IPS-18a (cell line): ENCODE measurements at regions not wholly inside any gene's neighbourhood (a gene's known extent, or its start where the extent isn't known, plus 50 kb on each side); places are given as distances from the start of the nearest gene placed in this dataset.
"Not testable (repeated sequence)": the region's sequence is repeated elsewhere in the genome, so short reads cannot be mapped to it uniquely, and the experiment has no call there.

Experiments
- H3K27ac ChIP-seq: one replicate; pipeline ENCODE4 v1.5.1; 2013; ENCODE audit warnings: low read length
- H3K27me3 ChIP-seq: one replicate; pipeline ENCODE4 v1.6.1; 2013; ENCODE audit warnings: mild to moderate bottlenecking, low read length; ENCODE audit not compliant: control insufficient read depth, insufficient read depth
- H3K36me3 ChIP-seq: one replicate; pipeline ENCODE4 v1.6.1; 2013; ENCODE audit warnings: low read depth, low read length; ENCODE audit not compliant: control insufficient read depth
- H3K4me1 ChIP-seq: one replicate; pipeline ENCODE4 v1.6.1; 2013; ENCODE audit warnings: low read depth, low read length; ENCODE audit not compliant: control insufficient read depth
- H3K4me3 ChIP-seq: one replicate; pipeline ENCODE4 v1.5.1; 2013; ENCODE audit warnings: low read length
- H3K9ac ChIP-seq: one replicate; pipeline ENCODE4 v1.6.1; 2013; ENCODE audit warnings: mild to moderate bottlenecking, low read length, moderate library complexity
- H3K9me3 ChIP-seq: one replicate; pipeline ENCODE4 v1.6.1; 2013; ENCODE audit warnings: low read depth, low read length; ENCODE audit not compliant: control insufficient read depth

DNA sequence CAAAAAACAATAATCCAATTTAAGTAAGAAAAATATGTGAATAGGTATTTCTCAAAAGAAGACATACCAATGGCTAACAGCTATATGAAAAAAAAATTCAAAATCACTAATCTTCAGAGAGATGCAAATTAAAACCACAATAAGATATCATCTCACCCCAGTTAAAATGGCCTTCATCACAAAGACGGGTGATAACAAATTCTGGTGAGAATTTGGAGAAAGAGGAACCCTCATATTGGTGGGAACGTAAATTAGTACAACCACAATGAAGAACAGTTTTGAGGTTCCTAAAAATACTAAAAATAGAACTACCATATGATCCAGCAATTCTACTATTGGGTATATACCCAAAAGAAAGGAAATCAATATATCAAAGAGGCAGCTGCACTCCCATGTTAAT, 94.3 kb downstream of the TMEM167A start:
- Histone ChIP-seq H3K36me3 (no peaks in the 10 kb centered on the region), H3K9ac (no peak overlapping the region), H3K27me3 (no peaks in the 10 kb centered on the region), H3K4me3 (no peak overlapping the region), H3K27ac (no peak overlapping the region), H3K9me3 (no peaks in the 10 kb centered on the region), H3K4me1 (peaks cover 20% of the 10 kb centered on the region)

DNA sequence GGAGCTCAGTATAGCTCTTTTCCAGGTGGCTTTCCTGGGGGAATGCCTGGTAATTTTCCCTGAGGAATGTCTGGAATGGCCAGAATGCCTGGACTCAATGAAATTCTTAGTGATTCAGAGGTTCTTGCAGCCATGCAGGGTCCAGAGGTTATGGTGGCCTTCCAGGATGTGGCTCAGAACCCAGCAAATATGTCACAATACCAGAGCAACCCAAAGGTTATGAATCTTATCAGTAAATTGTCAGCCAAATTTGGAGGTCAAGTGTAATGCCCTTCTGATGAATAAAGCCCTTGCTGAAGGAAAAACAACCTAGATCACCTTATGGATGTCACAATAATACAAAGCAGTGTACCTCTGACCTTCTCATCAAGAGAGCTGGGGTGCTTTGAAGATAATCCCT, 100.3 kb downstream of the TMEM167A start:
- not testable (repeated sequence) for H3K4me3 ChIP-seq, H3K27ac ChIP-seq, H3K9ac ChIP-seq, H3K36me3 ChIP-seq, H3K9me3 ChIP-seq, H3K4me1 ChIP-seq, H3K27me3 ChIP-seq

DNA sequence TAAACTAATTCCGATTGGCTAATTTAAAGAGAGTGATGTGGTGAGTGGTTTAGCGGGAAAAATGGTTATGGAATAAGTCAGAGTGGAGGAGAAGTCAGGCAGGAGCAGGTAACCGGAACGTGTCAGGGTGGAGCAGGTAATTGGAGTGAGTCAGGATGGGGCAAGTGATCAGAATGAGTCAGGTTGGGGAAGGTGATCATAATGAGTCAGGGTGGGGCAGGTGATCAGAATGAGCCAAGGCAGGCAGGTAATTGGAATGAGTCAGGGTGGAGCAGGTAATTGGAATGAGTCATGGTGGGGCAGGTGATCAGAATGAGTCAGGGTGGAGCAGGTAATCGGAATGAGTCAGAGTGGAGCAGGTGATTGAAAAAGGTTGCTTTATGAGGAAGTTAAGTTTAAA, 101.4 kb downstream of the TMEM167A start:
- no peak overlapping the region for H3K9ac ChIP-seq
- no peaks in the 10 kb centered on the region for H3K27me3 ChIP-seq
- H3K36me3 ChIP-seq: no peaks in the 10 kb centered on the region
- no peak overlapping the region for H3K27ac ChIP-seq
- H3K4me1 ChIP-seq: peaks cover 7% of the 10 kb centered on the region
- H3K9me3 ChIP-seq: no peaks in the 10 kb centered on the region
- H3K4me3 ChIP-seq: no peak overlapping the region

DNA sequence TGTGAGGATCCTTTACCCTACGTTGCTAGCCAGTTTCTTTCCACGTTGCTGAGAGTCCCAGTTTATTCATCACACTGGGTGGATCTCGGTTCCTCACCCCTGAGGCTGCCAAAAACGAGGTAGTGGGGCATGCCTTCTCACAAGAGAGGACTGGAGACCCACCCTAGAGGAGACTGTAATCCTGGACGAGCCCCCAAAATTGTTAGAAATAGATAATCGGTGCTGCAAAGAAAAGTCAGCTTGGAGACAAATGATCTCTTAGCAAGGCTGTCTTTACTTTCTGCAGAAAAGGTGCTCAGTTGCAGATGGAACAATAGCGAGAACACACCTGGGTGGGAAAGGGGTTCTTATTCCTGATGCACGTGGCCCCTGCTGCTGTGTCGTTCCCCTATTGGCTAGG, 101.8 kb downstream of the TMEM167A start:
- peaks cover 7% of the 10 kb centered on the region for H3K4me1 ChIP-seq
- H3K9me3 ChIP-seq: no peaks in the 10 kb centered on the region
- H3K27ac ChIP-seq: no peak overlapping the region
- no peaks in the 10 kb centered on the region for H3K27me3 ChIP-seq
- no peaks in the 10 kb centered on the region for H3K36me3 ChIP-seq
- H3K4me3 ChIP-seq: no peak overlapping the region
- H3K9ac ChIP-seq: no peak overlapping the region

DNA sequence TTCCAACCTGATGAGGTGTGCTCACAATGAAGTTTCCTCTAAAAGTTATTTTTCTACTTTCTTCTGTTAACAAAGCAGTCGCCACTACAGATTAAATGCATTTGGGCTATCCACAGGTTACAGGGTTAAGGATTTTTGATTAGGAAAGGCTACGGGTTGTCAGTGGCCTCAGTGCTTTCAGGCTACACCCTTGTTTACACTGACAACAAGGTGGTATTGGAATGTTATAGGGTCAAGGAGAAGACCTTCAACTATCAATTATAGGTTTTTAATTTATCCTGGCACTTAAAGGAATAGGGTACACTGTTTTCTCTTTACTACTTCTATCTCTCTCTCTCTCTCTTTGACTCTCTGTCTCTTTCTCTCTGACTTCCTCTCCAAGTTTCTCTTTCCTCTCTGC, 102.8 kb downstream of the TMEM167A start:
- H3K27ac ChIP-seq, H3K4me3 ChIP-seq, H3K4me1 ChIP-seq, H3K27me3 ChIP-seq, H3K36me3 ChIP-seq, H3K9me3 ChIP-seq, H3K9ac ChIP-seq: not testable (repeated sequence)

DNA sequence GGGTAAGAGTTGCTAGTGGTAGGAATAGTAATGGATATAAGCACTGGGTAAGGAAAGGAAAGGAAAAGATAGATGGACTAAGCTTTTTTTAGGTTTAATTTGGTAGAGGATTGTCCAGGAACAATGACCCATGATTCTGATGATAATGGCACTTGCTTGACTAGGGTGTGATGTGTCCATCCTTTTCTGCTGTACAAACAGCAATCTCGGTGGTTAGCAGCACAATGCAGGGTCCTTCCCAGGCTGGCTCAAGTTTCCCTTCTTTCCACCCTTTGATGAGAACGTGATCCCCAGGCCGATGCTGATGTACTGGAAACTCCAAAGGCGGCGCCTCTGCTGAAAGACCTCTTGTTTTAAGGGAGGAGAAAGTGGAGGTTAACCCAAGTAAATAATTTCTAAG, 105.3 kb downstream of the TMEM167A start:
- Histone ChIP-seq H3K9me3 (no peaks in the 10 kb centered on the region), H3K27me3 (no peaks in the 10 kb centered on the region), H3K4me3 (no peak overlapping the region), H3K27ac (no peak overlapping the region), H3K4me1 (peaks cover 16% of the 10 kb centered on the region), H3K9ac (no peak overlapping the region), H3K36me3 (no peaks in the 10 kb centered on the region)

DNA sequence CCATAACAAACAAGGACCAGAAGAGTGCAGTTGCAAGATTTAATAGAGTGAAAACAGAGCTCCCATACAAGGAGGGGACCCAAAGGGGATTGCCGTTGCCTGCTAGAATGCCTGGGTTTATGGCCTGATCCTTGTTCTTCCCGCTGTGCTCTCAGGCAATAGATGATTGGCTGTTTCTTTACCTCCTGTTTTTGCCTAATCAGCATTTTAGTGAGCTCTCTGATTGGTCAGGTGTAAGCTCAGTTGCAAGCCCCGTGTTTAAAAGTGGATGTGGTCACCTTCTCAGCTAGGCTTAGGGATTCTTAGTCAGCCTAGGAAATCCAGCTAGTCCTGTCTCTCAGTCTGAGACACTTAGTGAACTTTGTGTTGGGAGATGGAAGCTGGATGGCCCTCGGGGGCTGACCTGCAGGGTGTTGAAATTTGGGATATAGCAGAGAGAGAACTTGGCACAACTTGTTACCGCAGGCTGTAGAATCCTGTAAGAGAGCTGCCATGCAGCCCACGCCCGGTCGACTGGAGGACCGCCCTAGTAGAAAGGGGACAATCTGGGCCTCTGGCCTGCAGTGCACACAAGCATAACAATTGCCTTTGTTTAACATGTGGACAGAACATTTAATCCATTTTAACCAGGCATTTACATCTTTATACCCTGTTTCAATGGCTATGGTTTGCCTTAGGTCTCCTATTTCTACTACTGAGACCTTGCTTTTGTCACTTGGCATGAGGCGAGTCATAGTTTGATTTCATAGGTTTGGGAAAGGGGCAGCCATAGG, 106.0 kb downstream of the TMEM167A start:
- not testable (repeated sequence) for H3K36me3 ChIP-seq, H3K27me3 ChIP-seq, H3K9me3 ChIP-seq, H3K9ac ChIP-seq, H3K27ac ChIP-seq, H3K4me3 ChIP-seq
- H3K4me1 ChIP-seq: peaks cover 22% of the 10 kb centered on the region

DNA sequence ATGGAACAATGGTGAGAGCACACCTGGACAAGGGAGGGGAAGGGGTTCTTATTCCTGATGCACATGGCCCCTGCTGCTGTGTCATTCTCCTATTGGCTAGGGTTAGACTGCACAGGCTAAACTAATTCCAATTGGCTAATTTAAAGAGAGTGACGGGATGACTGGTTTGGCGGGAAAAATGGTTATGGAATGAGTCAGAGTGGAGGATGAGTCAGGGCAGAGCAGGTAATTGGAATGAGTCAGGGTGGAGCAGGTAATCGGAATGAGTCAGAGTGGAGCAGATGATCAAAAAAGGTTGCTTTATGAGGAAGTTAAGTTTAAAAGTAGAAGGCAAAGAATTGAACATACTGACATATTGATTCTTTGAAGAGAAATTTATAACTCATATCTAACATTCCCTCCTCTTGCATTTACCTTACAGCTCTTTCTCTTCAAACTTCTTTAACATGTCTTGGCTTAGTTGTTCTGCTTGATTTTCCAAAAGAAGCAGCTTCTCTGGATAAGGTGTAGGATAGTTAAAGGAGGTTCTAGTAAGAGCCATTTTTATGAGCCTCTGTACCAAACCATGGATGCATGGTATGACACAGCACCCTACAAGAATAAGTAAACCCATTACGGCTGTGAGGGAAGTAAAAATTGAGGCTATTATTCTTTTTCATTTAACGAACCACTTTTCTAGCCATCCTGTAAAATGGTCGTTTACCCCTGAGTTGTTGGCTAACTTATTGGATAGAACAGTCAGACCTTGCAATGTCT, 107.8 kb downstream of the TMEM167A start:
- not testable (repeated sequence) for H3K27me3 ChIP-seq, H3K4me3 ChIP-seq, H3K9me3 ChIP-seq, H3K9ac ChIP-seq, H3K36me3 ChIP-seq, H3K27ac ChIP-seq
- peaks cover 23% of the 10 kb centered on the region for H3K4me1 ChIP-seq

DNA sequence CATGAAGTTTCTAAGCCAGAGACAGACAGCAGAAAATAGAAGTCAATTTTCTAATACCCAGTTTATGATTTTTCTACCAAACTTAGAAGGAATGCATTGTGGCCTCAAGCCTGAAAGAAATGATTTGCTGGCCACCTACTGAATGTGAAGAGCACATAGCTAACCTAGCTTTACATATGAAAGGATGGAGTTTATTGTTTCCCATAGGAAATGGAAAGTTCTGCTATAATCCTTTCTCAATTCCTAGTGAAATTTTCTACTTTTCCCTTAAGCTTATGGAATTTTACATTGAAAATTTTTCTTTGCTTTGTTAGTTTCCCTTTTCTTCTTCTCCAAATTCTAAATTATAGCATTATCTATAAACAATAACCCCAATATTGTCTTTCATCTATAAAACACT, 110.1 kb downstream of the TMEM167A start:
- Histone ChIP-seq H3K36me3 (no peaks in the 10 kb centered on the region), H3K27ac (no peak overlapping the region), H3K4me1 (peaks cover 21% of the 10 kb centered on the region), H3K4me3 (no peak overlapping the region), H3K9ac (no peak overlapping the region), H3K9me3 (no peaks in the 10 kb centered on the region), H3K27me3 (no peaks in the 10 kb centered on the region)

DNA sequence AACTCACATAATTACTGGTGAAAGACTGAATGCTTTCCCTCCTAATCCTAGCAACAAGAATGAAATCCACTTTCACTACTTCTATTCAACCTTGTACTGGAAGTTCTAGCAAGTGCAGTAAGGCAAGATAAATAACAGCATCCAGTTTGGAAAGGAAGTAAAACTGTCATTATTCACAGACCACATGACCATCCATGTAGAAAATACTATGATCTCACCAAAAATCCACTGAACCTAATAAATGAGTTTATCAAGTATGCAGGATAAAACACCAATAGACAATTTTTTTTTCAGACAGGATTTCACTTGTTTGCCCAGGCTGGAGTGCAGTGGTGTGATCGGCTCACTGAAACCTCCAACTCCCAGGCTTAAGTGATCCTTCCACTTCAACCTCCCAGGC, 117.7 kb downstream of the TMEM167A start:
- no peak overlapping the region for H3K4me3 ChIP-seq
- no peak overlapping the region for H3K27ac ChIP-seq
- no peaks in the 10 kb centered on the region for H3K27me3 ChIP-seq
- peaks cover 5% of the 10 kb centered on the region for H3K4me1 ChIP-seq
- H3K36me3 ChIP-seq: no peaks in the 10 kb centered on the region
- peaks cover 4% of the 10 kb centered on the region for H3K9me3 ChIP-seq
- H3K9ac ChIP-seq: no peak overlapping the region

DNA sequence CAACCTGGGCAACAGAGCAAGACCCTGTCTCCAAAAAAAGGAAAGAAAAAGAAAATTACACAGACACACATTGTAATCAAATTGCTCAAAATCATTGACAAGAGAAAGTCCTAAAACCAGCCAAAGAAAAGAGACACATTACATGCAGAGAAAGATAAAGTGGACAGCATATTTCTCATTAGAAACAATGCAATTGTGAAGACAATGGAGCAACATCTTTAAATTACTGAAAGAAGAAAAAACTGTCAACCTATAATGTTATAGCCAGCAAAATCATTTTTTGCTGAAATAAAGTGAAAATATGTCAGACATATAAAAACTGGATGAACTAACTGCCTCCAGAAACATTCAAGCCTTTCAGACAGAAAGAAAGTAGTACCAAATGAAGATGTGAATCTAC, 120.6 kb downstream of the TMEM167A start:
- Histone ChIP-seq H3K9ac (no peak overlapping the region), H3K9me3 (peaks cover 4% of the 10 kb centered on the region), H3K27ac (no peak overlapping the region), H3K36me3 (no peaks in the 10 kb centered on the region), H3K4me1 (no peaks in the 10 kb centered on the region), H3K27me3 (no peaks in the 10 kb centered on the region), H3K4me3 (no peak overlapping the region)

DNA sequence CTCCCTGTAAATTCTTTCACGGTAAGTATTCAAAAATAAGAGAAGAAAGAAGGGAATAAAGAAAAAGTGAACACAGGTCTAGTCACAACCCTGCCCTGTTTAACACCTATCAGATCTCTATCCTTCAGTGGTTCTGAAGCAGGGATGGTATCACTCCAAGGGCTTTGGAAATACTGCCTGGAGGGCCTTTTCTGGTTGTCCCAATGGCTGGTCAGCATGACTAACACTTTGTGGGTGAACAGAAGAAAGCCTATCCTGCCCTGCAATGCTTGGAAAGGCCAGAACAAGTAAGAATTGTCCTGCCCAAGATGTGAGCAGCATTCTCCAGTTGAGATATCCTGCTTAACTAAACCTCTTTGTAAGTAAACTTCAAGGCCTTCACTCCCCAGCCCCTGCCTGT, 124.9 kb downstream of the TMEM167A start:
- Histone ChIP-seq H3K36me3 (no peaks in the 10 kb centered on the region), H3K27ac (no peak overlapping the region), H3K9ac (no peak overlapping the region), H3K27me3 (no peaks in the 10 kb centered on the region), H3K4me1 (no peaks in the 10 kb centered on the region), H3K4me3 (no peak overlapping the region), H3K9me3 (peaks cover 7% of the 10 kb centered on the region)
